Osteocyte (in vitro differentiated cells): ENCODE measurements at regions not wholly inside any gene's neighbourhood (a gene's known extent, or its start where the extent isn't known, plus 50 kb on each side); places are given as distances from the start of the nearest gene placed in this dataset.

Experiments used
- DNase-seq: peaks from one replicate; pipeline ENCODE4 v3.0.0; 2021; ENCODE audit warnings: mixed read lengths; ENCODE audit not compliant: unreplicated experiment; ENCODE audit errors: extremely low spot score
- H3K27ac Mint-ChIP-seq: one replicate; pipeline ENCODE4 v1.8.0; 2021; ENCODE audit warnings: mild to moderate bottlenecking, mixed read lengths; ENCODE audit not compliant: unreplicated experiment
- H3K27me3 Mint-ChIP-seq: one replicate; pipeline ENCODE4 v1.8.0; 2021; ENCODE audit warnings: mixed read lengths; ENCODE audit not compliant: unreplicated experiment
- H3K36me3 Mint-ChIP-seq: one replicate; pipeline ENCODE4 v1.8.0; 2021; ENCODE audit warnings: mixed read lengths; ENCODE audit not compliant: unreplicated experiment
- H3K4me1 Mint-ChIP-seq: one replicate; pipeline ENCODE4 v1.8.0; 2021; ENCODE audit warnings: mixed read lengths; ENCODE audit not compliant: unreplicated experiment
- H3K4me3 Mint-ChIP-seq: one replicate; pipeline ENCODE4 v1.8.0; 2021; ENCODE audit warnings: mild to moderate bottlenecking, moderate library complexity, mixed read lengths; ENCODE audit not compliant: unreplicated experiment
- H3K9me3 Mint-ChIP-seq: one replicate; pipeline ENCODE4 v1.8.0; 2021; ENCODE audit warnings: mixed read lengths; ENCODE audit not compliant: unreplicated experiment
- TF ChIP-seq, protein P1 (sequence below): fragments of 200-600 bp; sonication (generic); IDR thresholded peaks from 2 replicates; pipeline ENCODE4 v1.5.0; 2021; ENCODE audit warnings: antibody characterized with exemption, mild to moderate bottlenecking, moderate library complexity

DNA sequence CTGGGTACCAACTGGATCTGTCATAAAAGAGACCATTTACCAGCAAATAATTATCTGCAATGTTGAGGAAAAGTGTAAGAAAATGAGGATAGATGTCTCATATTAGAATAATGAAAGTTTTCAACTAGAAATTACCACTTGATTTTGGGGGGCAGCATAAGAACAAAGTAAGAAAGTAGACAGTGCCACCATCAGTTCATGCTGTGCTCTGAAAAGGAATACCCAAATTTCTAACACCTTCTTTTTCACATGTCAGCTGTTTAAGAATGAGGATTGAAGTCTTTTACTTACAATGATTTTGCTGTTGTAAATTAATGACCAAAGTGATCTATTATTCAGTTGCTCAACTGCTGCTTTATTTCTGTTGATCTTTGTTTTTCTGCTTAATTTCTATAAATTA is 578.3 kb downstream of the ETV1 start:
- H3K27ac Mint-ChIP-seq = no peak overlapping the region
- H3K36me3 Mint-ChIP-seq = no peaks in the 10 kb centered on the region
- H3K4me1 Mint-ChIP-seq = peaks cover 2% of the 10 kb centered on the region
- no peak overlapping the region for H3K4me3 Mint-ChIP-seq
- no peaks in the 10 kb centered on the region for H3K27me3 Mint-ChIP-seq
- no peaks in the 10 kb centered on the region for H3K9me3 Mint-ChIP-seq
- TF ChIP-seq, protein P1, sequence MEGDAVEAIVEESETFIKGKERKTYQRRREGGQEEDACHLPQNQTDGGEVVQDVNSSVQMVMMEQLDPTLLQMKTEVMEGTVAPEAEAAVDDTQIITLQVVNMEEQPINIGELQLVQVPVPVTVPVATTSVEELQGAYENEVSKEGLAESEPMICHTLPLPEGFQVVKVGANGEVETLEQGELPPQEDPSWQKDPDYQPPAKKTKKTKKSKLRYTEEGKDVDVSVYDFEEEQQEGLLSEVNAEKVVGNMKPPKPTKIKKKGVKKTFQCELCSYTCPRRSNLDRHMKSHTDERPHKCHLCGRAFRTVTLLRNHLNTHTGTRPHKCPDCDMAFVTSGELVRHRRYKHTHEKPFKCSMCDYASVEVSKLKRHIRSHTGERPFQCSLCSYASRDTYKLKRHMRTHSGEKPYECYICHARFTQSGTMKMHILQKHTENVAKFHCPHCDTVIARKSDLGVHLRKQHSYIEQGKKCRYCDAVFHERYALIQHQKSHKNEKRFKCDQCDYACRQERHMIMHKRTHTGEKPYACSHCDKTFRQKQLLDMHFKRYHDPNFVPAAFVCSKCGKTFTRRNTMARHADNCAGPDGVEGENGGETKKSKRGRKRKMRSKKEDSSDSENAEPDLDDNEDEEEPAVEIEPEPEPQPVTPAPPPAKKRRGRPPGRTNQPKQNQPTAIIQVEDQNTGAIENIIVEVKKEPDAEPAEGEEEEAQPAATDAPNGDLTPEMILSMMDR = peak; percentile 13
- no peak for DNase-seq

DNA sequence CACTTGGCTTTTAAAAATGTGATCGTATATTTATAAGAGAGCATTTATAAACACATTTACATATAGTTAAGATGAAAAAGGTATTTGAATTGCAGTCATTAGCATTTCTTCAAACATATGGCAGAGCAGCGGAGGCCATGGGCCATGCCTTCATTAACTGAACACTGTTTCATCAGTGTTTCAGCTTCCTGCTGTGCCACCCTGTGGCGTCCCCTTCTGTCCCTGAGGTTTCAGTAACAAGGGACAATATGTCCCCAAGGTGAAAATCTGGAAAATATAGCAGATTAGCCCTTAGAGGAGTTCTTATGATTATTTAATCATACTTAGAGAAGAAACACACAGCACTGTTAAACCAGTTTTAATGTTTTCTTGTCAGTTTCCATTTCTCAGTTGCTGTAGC is 577.8 kb downstream of the ETV1 start:
- TF ChIP-seq, protein P1 = no peak
- Mint-ChIP-seq H3K4me1 (peaks cover 2% of the 10 kb centered on the region), H3K36me3 (no peaks in the 10 kb centered on the region), H3K9me3 (no peaks in the 10 kb centered on the region), H3K4me3 (no peak overlapping the region), H3K27ac (no peak overlapping the region), H3K27me3 (no peaks in the 10 kb centered on the region)
- no peak for DNase-seq

DNA sequence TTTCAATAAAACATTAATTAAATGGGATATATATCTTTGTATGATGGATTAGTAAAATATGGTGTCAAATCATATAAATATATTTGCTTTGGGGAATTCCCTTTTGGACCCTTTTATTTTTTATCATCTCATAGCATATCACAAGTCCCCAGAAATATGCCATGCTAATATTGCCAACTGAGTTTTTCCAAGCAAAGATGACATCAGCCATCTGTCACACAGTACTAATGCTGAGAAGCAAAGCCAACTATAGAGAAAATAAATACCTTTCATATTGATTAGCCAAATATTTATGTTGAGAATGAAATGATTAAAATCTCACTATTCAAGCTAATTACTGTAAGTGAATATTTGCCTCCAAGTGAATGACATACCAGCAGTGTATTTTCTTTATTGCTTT is 575.3 kb downstream of the ETV1 start:
- H3K36me3 Mint-ChIP-seq = no peaks in the 10 kb centered on the region
- no peak overlapping the region for H3K4me3 Mint-ChIP-seq

DNA sequence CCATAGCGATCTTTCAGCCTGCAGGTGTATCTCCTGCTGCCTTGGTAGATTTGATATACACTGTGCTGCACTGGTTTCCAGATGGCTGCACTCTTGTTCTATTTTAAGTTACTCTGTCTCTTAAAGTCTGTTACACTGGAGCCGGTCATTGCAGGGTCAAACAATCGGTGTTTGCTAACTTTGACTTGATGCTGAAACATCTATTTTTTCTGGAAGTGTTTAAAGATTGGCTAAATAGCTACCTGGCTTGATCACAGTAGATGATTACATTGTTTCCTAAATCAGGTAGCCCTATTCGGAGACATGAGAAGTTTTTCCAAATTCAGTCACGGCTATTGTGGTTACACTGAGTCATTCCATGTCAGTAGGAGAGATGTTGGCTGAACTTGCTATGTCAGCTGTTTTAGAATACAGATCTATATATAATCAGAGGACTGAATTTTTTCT is 574.8 kb downstream of the ETV1 start:
- H3K4me3 Mint-ChIP-seq = no peak overlapping the region
- no peak overlapping the region for H3K27ac Mint-ChIP-seq
- H3K27me3 Mint-ChIP-seq = no peaks in the 10 kb centered on the region
- DNase-seq = no peak
- H3K36me3 Mint-ChIP-seq = no peaks in the 10 kb centered on the region
- TF ChIP-seq, protein P1 = no peak
- H3K9me3 Mint-ChIP-seq = peaks cover 13% of the 10 kb centered on the region
- H3K4me1 Mint-ChIP-seq = peaks cover 2% of the 10 kb centered on the region

More for the DNA sequence above, 575.3 kb downstream of the ETV1 start:
- TF ChIP-seq, protein P1 = no peak
- no peak overlapping the region for H3K27ac Mint-ChIP-seq
- peaks cover 2% of the 10 kb centered on the region for H3K4me1 Mint-ChIP-seq
- DNase-seq = no peak
- H3K9me3 Mint-ChIP-seq = peaks cover 13% of the 10 kb centered on the region
- H3K27me3 Mint-ChIP-seq = no peaks in the 10 kb centered on the region

DNA sequence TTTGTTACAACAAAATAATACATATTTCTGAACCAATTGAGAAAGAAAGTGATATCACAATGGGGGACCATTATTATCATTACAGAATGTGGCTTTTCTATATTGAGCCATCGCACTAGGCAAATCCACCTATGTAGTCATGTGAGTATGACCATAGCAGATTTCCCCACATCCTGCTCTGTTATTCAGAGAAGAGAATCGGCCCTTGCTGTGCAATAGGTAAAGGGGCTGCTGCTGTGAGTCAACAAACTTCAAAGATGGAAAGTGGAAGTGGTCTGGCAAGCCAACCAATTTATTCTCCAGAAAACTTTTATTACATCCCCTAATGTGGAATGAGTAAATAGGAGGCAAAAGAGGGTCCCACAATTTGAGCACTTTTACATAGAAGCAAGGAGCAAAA is 573.4 kb downstream of the ETV1 start:
- Mint-ChIP-seq H3K9me3 (peaks cover 15% of the 10 kb centered on the region), H3K27me3 (no peaks in the 10 kb centered on the region)

More for the DNA sequence above, 573.4 kb downstream of the ETV1 start:
- TF ChIP-seq, protein P1 = no peak
- Mint-ChIP-seq H3K36me3 (no peaks in the 10 kb centered on the region), H3K27ac (no peak overlapping the region), H3K4me1 (peaks cover 2% of the 10 kb centered on the region), H3K4me3 (no peak overlapping the region)
- no peak for DNase-seq
